ENCODE measurements at regions not wholly inside any gene's neighbourhood (a gene's known extent, or its start where the extent isn't known, plus 50 kb on each side); places are given as distances from the start of the nearest gene placed in this dataset.

DNA sequence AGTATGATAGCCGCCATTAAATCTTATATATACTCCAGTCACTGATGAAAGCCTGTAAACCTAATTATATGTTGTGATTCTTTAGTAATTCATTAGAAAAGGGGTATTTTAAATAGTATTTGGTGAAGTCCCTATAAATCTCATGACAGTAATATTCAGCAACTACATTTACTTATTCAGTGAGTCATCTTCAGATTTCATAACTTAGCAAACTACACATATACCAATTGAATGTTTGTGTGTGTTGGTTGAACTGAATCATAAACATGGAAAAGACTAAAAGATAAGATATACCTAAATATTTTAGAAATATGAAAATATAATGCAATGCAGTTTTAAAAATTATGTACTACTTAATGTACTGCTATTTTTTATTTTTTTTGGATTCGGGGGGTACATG is 1050.4 kb downstream of the MAT2B start:
- no peak for DNase-seq

DNA sequence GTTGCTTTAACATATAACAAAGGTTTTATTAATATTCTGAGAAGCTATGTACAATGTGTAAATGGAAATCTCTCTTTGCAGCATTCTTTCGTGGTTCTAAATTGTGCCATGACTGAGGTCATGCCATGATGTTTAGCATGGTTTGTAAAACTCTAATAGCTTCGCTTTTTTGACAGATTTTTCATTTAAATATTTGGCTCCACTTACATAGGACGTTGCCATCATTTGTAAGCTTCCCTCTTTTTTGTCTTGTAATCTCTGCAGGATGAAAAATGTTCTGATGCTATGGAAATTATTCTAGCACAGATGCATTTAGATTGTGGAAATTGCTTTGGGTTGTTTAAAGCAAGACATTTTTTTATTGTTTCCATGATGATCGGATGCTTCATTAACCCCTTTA is 1054.8 kb downstream of the MAT2B start:
- no peak for DNase-seq

DNA sequence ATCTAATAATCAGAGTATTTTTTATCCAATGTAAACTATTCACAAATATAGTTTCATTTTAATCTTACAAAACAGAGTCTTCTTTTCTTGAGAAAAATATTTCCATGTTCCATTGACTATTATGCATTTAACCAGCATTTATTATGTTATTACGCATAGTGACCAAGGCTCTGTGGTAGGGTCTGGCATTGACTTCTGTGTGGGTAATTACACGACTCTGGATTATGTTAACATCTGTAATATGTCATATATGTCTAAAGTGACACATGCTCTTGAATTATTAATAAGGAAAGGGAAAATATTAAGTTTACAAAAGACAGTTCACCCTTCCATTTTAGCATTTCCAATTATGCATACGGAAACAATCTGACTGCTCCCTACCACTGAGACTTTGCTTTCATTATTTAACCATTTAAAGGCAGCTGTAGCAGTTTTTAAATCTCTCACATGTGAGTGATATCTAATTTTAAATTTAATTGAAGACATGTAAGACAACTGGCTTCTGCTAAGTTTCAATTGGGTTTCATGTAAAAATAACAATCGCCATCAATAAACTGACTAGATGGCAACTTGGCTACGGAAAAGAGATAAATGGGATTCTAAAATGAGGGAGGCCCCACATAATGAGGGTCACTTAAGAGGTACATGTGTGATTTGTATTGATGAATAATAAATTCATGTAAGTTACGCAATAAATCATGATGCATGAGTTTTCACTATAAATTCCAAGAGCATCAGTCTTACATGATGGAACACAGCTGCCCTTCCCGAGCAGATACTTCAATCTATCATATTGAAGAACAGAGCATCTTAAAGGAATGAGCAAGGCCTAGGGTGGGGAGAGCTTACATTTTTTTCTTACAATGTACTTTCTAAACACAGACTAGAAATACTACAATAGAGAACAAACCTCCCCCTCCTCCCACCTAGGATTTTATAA is 1056.8 kb downstream of the MAT2B start:
- DNase-seq = no peak

DNA sequence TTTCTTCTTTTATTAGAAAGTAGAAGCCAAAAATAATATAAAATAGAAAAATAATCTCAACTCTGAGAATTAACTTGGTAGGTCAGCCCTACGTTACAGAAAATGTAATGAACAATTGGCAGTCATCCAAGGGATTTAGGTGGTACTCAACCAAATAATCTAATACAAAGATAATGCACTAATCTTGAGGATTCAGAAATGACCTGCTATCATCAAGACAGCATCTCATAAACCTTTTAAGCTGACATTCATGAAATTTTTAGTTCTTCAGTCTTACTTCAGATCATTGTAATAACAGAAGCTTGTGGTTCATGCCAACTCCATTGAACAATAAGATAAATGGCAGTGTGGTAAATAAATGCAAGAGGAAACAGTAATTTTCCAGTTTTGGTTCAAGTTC is 1058.0 kb downstream of the MAT2B start:
- no peak for DNase-seq

DNA sequence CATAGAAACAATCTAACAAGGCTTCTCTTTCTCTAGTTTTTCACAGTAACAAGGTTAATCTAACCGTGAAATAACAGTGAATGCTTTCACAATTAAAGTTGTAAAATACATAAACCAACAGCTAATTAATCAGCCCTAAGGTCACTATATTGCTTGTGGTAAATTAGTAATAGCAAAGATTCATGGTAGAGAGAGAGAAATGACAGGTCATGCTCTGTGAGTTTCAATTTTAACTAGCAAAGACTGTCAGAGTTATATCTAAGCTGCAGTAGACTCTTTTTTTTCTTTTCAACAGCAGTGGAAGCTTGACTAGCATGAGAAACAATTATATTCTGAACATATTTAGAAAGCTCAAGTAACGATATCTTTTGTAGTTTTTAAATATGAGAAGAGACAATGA is 1068.0 kb downstream of the MAT2B start:
- no peak for DNase-seq

DNA sequence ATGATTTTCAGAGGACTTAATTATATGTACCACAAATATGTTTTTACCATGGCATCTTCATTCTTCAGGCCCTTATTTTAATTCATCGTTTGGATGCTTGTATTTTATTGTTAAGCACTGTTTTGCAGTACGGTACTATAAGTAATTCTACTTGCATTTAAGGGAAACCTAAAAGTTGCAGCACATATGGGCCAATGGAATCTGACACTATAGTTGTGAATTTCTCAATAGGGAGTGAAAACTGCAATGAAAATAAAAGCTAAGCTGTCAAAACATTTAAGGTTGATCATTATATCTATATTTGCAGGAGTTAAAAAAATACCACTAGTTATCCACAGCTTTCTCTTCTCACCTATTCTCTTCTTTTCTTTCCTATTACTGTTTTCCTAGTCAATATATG is 1071.8 kb downstream of the MAT2B start:
- no peak for DNase-seq

DNA sequence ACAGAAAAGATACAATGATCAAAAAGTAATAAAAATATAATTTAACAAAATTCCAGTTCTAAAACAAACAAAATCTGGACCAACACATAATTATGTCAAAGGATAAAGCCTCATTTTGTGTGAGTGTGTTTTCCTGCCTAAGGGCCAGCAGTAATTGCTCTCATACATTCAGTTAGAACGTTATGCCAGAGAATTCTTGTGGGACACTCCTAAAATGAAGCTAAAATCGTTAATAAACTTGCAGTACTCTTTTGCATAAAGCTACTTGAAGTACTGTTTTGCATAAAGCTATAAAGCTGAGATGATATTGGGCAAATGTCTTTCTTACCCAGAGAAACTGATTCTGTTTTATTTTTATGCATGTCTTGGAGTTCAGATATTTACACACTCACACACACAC is 1072.3 kb downstream of the MAT2B start:
- DNase-seq = no peak

DNA sequence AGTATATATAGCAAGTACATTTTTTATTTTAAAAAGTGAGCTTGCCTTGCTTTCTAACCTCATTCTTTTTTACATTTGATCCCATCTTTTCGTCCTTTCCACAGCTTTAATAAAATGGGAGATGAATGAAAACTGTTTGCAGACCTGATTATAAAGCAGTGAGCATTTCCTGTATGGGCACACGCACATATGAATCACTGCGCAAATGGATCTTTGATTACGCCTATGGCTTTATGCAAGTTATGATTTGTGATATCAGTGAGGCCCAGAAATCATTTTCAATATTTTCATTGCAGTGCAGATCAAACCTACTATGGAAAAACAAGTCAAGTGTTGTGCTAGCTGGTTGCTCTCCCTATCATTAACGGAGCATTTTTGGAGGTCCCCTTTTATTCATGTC is 1073.0 kb downstream of the MAT2B start:
- DNase-seq = no peak

DNA sequence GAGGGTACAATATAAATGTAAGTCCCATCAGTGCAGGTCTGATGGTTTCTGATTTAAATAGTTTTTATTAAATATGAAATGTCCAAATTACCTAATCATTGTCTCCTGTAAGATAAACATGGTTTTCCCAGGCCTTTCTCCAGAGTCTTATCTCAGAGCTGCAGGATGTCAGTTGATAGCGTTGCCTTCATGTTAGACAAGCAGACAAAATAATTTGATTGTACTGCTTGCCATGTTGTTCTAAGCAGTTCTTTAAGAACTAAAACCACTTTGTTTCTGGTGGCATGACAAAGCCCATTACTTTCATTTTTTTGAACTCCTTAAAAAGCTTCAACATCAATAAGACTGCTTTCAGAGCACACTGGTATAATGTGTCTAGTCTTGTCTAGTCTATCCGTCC is 1073.5 kb downstream of the MAT2B start:
- DNase-seq = no peak

DNA sequence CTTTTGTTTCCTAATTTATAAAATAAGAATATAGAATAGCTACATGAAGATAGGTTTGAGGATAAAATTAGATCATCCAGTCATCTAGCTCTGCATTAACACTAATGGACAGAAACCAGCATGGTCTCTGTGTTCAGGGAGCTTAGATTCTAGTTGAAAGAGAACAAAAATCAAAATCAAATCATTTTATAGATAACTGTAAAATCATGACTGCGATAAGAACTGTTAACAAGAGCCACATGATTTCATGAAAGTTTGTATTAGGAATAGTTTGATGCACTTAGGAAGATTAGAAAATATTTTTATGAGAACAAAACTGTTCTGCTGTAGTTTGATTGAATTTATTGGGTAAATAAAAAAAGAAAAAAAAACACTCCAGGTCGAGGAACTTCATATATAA is 1074.7 kb downstream of the MAT2B start:
- no peak for DNase-seq

DNA sequence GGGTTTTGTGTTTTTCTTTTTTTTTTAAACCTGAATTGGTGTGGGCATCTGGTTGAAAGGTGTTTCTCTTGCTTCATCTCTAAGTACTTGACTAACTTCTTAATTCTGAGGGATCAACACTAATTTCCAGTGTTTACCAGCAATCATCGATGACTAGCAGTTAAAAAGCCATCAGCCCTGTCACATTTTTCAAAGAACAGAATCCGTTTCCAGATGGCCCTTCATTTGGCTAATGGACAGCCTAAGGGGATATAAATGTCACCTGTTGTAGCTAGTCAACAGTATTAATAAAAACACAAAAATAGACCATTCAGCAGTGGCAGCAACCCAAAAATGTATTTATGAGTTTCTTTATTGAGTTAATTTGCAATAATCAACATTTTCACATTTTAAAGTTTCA is 1076.5 kb downstream of the MAT2B start:
- no peak for DNase-seq

DNA sequence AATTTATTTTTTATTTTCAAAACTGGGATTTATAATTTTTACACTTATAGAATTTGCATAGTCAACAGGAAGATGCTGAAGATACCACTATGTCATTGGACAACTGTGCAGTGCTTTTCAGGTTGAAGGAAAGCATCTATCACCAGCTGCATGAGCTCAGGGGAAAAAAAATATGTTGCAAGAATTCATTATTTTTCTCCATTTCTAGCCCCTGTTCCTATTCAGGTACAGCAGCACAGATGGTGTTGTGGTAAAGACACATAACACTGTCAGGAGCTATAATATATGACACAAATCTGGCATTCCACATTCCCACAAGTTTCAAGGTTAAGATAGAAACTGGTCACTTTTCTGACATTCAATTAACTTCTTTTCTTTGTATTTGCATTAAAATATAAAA is 1088.6 kb downstream of the MAT2B start:
- no peak for DNase-seq

DNA sequence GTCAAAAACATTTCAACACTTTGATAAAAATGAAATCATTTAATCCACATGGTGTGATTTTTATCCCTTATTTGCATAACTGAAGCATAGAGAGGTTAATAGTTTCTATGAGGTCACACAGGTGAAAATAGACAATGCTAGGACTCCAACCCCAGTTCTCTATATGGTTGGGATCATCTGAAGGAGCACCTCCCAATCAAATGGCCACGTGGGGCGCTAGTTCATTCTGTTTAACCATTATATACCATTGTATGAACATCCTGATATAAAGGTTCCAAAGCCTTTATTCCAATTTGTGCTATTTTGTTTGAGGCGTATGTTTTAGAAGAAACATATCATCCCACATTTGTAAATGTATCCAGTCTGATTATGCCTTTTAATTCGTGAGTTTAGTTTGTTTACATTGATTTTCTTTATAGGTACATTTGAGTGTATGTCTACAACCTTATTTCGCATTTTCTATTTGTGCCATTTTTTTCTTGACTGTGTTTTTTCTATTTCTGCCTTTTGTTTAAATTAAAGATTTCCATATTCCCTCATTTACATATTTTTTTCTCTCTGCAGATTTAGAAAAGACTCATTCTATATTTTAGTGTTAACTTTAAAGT is 1092.0 kb downstream of the MAT2B start:
- peak; percentile 2 for DNase-seq

DNA sequence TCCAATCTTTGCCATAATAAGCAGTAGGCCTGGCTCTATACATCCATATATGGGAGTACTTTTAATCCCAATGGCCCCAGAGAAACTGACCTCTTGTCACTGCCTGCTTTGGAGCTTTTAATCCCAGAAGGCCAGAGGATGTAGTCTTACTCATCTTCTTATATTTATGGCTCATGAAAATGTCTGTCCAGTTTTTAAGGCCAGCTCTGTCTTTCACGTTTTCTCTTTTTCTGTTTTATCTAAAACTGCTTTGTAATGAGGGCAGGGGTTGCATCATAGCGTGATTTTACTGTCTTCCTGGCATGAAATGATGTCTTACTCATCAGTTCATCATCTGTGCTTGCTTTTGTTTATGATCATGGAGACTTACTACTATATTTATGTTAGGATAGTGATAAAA is 1094.9 kb downstream of the MAT2B start:
- no peak for DNase-seq

DNA sequence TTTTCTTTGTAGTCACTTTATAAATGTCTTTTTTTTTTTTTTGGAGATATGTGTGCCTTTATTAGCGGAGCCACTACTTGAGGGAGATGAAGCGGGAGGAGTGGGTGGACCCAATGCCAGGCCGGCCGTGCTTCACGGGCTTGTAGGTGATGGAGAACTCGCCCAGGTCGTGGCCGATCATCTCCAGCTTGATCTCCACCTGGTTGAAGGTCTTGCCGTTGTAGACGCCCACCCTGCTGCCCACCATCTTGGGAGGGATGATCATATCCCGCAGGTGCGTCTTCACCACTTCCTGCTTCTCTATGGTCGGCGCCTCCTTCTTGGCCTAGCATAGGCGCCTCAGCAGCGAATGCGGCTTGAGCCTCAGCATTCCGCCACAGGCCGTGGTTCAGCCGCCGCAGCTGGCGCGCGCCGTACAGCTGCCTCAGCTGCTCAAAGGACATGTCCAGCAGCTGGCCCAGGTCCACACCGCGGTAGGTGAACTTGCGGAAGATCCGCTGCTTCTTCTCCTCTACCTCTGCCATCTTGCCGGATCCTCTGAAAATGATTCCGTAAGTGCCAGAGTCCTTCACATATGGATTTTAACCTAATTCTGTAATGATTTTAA is 1095.6 kb downstream of the MAT2B start:
- no peak for DNase-seq

DNA sequence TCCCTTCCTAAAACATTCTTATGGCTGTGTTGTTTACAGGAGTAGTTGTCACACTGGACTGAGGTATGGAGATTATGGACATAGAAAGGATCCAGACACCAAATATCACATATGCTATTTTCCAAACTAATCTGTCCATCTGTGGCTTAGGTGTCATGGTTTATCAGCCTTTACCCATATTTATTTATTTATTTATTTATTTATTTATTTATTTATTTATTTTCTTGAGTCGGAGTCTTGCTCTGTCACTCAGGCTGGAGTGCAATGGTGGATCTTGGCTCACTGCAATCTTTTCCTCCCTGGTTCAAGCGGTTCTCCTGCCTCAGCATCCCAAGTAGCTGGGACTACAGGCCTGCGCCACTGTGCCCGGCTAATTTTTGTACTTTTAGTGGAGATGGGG is 1103.1 kb downstream of the MAT2B start:
- no peak for DNase-seq

DNA sequence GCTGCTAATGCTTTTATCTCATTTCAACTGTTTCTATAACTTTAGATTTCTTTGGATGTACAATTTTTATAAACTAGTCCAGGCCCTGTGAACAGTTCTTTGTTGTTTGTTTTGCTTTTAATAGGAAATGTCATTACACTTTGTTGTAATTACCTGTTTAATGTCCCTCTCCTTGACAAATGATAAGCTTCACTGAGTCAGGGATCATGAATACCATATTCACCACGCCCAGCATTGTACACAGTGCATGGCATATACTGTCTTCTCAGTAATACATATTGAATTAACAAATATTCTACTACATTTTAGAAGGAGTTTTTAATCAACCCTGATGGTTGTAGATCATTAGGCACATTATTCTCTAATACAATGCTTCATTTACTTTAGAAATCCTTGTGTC is 1105.0 kb downstream of the MAT2B start:
- DNase-seq = no peak

DNA sequence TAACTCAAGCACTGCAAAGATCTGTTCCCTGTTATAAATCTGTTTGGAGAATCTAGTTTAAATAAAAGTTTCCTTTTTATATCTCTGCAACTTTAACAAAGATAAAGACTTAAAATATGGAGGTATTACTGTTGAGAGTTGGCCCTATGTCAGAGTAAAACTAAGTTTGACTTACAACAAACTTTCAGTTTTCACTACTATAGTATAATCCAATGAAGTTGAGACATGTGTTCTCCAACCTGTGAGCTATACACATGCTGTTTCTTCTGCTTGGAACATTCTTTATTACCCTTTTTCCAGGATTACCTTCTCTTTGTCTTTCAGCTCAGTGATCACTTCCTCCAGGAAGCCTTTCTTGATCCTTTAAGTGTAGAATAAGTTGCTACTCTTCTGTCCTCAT is 1109.3 kb downstream of the MAT2B start:
- no peak for DNase-seq

DNA sequence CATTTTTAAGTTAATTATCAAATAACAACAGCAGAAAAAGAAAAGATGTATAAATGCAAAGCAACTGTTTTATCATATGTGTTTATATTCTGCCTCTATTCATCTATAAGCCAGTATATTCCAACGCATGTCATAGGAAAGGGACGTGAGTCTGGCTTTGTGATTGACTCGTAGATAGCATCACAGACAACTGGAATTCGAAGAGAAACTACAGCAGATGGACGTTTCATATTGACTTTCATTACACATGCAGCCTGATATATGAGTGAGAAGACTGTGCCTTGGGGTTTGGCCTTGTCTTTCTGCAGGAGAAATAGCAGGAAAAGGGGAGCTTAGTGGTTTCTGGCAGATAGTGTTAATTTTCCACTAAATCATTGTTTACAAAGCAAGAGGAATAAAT is 1111.9 kb downstream of the MAT2B start:
- DNase-seq = no peak

DNA sequence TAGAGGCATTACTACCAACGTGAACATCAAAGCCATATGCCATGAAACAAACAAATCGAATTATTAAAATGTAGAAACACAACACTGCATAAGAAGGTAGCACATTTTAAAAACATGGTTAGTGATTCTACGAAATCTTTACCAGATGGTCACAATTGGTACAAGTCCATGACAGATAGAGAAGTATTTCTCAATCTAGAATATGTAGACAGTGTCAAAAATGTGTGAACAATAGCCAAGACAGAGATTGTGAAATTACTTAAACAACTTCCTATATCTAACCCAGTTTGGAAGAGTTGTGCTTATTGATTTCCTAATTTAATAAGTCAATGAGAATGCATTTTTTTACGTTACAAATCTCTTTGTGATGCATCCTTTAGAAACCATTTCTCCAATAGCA is 1121.6 kb downstream of the MAT2B start:
- DNase-seq = no peak

DNA sequence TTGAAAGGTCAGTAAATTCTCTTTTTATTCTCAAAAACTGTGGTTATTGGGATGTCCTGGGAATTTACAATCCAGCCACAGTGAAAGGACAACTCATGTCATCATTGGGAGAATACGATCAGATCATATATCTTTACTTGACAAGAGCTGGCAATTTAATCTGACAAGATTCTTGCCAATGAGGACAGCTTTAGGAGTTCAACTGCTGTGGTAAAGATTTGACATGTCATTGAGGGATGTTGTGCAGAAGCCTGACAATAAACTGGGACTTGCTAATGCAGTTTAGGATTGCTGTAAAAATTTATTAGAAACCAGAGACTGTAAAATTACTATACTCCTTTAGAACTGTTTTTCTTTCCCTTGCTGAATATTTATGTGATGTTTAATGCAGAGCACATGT is 1131.0 kb downstream of the MAT2B start:
- DNase-seq = no peak

DNA sequence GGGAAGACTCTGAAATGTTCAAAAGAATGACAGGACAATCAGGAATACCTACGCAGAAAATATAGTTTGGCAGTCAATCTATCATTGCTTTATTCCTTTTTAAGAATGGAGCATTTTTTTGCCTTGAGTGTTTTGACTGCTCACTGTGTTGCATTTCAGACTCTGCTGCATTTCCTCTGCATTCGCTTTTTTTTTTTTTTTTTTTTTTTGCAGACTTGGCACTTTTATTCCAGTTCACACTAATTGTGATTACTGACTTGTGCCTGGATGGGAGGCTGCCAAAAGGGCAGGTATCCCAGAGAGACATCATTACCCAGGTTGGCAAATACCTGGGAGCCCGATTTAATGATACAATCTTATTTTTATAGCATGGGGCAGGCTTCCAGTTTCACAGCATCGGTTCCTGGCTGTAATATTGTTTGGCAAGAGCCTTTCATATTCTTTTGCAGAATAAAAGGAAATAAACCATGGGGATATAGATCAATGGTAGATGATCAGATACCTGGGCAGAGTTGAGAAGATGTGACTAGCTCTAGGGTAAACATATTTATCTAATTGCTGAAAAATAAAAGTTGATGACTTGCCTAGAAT is 1132.6 kb downstream of the MAT2B start:
- DNase-seq = no peak

DNA sequence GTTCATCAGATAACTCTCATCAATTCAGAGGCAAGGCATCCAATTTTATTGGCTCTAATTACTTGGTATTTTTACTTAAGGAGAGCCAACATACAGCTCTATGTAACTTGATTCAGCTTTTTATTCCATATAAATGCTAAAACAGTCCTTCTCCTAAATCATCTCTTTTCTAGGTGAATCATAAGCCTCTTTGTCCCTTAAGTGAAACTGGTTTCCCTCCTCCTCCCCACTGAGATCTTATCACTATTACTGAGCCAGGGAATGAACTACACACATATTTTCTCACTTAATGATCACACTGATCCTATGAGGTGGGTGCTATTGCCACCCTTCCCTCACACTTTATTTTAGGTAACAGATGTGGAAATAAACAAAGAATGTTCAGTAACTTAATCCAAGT is 1143.8 kb downstream of the MAT2B start:
- no peak for DNase-seq

DNA sequence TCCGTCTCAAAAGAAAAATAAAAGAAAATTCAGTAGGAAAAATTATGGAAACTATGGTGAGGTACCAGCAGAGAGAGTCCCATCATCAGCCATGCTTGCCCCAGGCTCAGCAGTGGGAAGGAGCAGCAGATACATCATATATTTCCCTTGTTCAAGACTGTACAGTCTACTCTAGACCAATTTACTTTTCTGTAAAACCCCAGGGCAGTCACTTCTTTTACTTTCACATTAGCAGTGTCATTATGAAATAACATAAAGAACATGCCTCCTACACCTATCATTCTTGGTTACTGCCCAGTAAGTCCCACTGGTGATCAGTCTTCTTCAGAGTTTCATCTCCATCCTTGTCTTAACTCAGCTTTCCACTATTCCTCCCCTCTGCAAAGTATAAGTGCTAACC is 1145.0 kb downstream of the MAT2B start:
- no peak for DNase-seq

All from COR-L47 (cell line).